ENCODE measurements at regions not wholly inside any gene's neighbourhood (a gene's known extent, or its start where the extent isn't known, plus 50 kb on each side); places are given as distances from the start of the nearest gene placed in this dataset.

DNA sequence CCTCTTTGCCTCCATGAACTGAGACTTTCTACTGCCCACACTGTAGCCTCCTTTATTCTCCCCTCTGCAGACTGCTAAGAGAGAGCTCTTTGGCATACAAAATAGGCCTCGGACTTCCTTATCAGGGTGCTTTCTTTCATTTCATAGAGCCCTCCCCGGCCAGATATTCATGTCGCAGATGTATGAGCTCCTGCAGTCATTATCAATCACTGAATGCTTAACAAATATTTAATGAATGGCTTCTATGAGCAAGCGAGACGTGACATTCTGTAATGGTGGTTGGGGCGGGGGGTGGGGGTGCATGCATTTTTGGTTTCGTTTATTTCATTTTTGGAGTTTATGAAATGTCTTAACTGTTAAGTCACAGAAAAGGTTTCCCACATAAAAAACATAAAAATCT lies 344.8 kb upstream of the KAZN start:
- TF ChIP-seq, protein P1, sequence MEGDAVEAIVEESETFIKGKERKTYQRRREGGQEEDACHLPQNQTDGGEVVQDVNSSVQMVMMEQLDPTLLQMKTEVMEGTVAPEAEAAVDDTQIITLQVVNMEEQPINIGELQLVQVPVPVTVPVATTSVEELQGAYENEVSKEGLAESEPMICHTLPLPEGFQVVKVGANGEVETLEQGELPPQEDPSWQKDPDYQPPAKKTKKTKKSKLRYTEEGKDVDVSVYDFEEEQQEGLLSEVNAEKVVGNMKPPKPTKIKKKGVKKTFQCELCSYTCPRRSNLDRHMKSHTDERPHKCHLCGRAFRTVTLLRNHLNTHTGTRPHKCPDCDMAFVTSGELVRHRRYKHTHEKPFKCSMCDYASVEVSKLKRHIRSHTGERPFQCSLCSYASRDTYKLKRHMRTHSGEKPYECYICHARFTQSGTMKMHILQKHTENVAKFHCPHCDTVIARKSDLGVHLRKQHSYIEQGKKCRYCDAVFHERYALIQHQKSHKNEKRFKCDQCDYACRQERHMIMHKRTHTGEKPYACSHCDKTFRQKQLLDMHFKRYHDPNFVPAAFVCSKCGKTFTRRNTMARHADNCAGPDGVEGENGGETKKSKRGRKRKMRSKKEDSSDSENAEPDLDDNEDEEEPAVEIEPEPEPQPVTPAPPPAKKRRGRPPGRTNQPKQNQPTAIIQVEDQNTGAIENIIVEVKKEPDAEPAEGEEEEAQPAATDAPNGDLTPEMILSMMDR (IDR thresholded peaks at IDR 0.05; ENCODE audit: insufficient read depth, low read length, poor library complexity, severe bottlenecking): no peak
- Histone ChIP-seq H3K36me3 (ENCODE audit: control insufficient read depth, insufficient read depth, low read length) (no peaks in the 10 kb centered on the region), H3K27me3 (replicated peaks; ENCODE audit: control insufficient read depth, insufficient read depth, low read length) (no peaks in the 10 kb centered on the region), H3K4me3 (replicated peaks; ENCODE audit: low read depth, low read length) (no peak overlapping the region)
- DNase-seq (ENCODE audit: extremely low read depth, insufficient read length): no peak

DNA sequence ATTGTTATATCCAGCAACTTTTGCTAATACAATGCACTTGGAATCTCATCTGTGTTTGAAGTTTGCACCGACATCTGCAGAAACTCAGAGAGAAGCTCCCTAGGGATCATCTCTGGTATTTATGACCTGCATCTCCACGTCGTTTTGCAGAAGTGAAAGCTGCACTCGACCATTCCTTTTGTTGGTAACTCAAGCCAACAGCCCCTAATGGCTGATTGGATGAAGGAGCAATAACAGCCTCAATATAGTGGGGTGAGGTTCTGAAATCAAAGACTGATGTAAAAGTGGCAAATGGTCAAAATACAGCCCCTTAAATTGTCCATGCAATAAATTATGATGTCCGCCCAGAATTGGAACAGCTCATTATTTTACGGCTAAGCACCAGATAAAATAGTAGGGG lies 344.2 kb upstream of the KAZN start:
- DNase-seq (ENCODE audit: extremely low read depth, insufficient read length): peak; percentile 3
- no peak overlapping the region for H3K4me3 ChIP-seq (replicated peaks; ENCODE audit: low read depth, low read length)

DNA sequence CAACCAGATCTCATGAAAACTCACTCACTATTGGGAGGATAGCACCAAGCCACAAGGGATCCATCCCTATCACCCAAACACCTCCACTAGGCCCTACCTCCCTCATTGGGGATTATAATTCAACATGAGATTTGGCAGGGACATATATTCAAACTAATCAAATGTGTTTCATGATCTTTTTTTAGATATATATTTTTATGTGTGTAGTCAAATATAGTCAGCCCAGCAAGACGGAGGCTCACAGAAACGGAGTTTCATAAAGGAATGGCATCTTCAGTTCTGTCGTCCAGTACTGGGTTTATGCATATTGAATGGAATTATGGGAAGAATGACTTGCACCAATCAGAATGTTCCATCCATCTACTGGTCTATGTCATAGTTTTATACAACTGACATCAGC lies 343.3 kb upstream of the KAZN start:
- no peak for DNase-seq (ENCODE audit: extremely low read depth, insufficient read length)
- H3K4me3 ChIP-seq (replicated peaks; ENCODE audit: low read depth, low read length): no peak overlapping the region
- TF ChIP-seq, protein P1 (IDR thresholded peaks at IDR 0.05; ENCODE audit: insufficient read depth, low read length, poor library complexity, severe bottlenecking): no peak
- H3K27me3 ChIP-seq (replicated peaks; ENCODE audit: control insufficient read depth, insufficient read depth, low read length): peaks cover 2% of the 10 kb centered on the region; the same call in 1 of the 2 replicates
- no peaks in the 10 kb centered on the region for H3K36me3 ChIP-seq (ENCODE audit: control insufficient read depth, insufficient read depth, low read length)

More for the DNA sequence above, 344.2 kb upstream of the KAZN start:
- TF ChIP-seq, protein P1 (IDR thresholded peaks at IDR 0.05; ENCODE audit: insufficient read depth, low read length, poor library complexity, severe bottlenecking): no peak
- Histone ChIP-seq H3K27me3 (replicated peaks; ENCODE audit: control insufficient read depth, insufficient read depth, low read length) (peaks cover 2% of the 10 kb centered on the region; the same call in 1 of the 2 replicates), H3K36me3 (ENCODE audit: control insufficient read depth, insufficient read depth, low read length) (no peaks in the 10 kb centered on the region)

DNA sequence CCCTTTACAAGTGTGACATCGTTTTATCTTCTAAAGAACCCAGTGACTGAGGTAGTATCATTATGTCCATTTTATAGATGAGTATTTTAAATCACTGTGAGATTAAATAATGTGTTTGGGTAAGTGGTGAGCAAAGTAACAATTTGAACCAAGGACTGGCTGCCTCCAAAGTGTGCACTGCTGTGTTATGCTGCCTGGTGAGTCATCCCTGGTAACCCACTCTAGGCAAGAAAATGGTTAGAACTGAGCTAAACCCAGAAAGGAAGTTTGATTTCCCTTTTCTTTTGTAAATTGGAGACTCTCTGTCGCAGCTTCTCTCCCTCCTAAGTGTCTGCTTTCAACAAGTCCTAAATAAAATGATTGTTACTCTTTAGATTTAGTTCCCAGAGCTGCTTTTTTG lies 342.8 kb upstream of the KAZN start:
- Histone ChIP-seq H3K36me3 (ENCODE audit: control insufficient read depth, insufficient read depth, low read length) (no peaks in the 10 kb centered on the region), H3K27me3 (replicated peaks; ENCODE audit: control insufficient read depth, insufficient read depth, low read length) (peaks cover 2% of the 10 kb centered on the region; the same call in 1 of the 2 replicates), H3K4me3 (replicated peaks; ENCODE audit: low read depth, low read length) (no peak overlapping the region)
- no peak for DNase-seq (ENCODE audit: extremely low read depth, insufficient read length)
- TF ChIP-seq, protein P1 (IDR thresholded peaks at IDR 0.05; ENCODE audit: insufficient read depth, low read length, poor library complexity, severe bottlenecking): no peak

DNA sequence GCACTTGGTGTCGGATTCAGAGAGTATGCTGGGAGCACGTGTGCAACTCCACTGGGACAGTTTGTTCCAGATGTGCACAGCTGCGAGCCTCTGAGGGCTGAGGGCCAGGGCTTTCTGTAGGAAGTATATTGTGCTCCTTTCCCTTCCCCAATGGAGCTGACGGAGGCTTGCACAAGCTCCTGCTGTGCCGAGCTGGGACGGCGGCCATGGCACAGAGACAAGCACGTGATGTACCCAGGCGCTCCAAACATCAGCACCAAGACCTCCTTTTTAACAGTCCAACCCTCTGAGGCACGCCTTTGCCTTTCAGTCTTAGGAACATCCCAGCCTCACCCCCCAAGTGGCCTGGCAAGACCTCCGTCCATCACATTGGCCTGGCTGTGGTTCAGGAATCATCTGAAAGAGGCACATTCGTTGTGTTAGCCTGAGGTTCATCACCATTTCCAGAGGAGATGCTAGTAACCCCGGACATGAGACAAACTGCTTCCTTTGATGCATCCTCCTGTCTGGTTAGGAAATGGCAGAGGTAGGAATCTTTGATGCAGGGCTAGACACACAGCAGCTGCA lies 339.2 kb upstream of the KAZN start:
- Histone ChIP-seq H3K4me3 (replicated peaks; ENCODE audit: low read depth, low read length) (no peak overlapping the region), H3K27me3 (replicated peaks; ENCODE audit: control insufficient read depth, insufficient read depth, low read length) (peaks cover 2% of the 10 kb centered on the region; the same call in 1 of the 2 replicates), H3K36me3 (ENCODE audit: control insufficient read depth, insufficient read depth, low read length) (no peaks in the 10 kb centered on the region)
- TF ChIP-seq, protein P1 (IDR thresholded peaks at IDR 0.05; ENCODE audit: insufficient read depth, low read length, poor library complexity, severe bottlenecking): no peak
- DNase-seq (ENCODE audit: extremely low read depth, insufficient read length): no peak

DNA sequence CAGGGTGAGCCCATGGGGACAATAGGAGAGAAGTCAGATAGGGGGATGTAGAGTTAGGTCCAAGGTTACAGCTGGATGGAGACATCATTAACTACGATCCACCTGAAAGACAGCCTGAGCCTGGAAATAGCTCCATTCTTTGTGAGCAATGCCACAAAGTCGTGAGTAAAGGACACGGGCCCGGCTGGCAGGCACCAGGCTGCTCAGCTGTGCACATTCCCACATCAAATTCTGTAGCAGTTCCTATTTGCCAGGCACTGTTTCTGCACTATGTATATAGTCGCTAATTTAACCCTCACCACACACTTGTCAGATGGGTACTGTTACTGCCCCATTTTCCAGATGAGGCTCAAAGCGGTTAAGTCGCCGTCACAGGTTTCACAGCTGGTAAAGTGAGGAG lies 338.0 kb upstream of the KAZN start:
- no peaks in the 10 kb centered on the region for H3K36me3 ChIP-seq (ENCODE audit: control insufficient read depth, insufficient read depth, low read length)
- H3K27me3 ChIP-seq (replicated peaks; ENCODE audit: control insufficient read depth, insufficient read depth, low read length): peaks cover 2% of the 10 kb centered on the region; the same call in 1 of the 2 replicates
- no peak overlapping the region for H3K4me3 ChIP-seq (replicated peaks; ENCODE audit: low read depth, low read length)
- no peak for DNase-seq (ENCODE audit: extremely low read depth, insufficient read length)
- TF ChIP-seq, protein P1 (IDR thresholded peaks at IDR 0.05; ENCODE audit: insufficient read depth, low read length, poor library complexity, severe bottlenecking): no peak
